CD4-positive, alpha-beta T cell (primary cell): ENCODE measurements at regions not wholly inside any gene's neighbourhood (a gene's known extent, or its start where the extent isn't known, plus 50 kb on each side); places are given as distances from the start of the nearest gene placed in this dataset.

Experiments
- ATAC-seq: fragments of 200-7000 bp; cut with Tn5 transposase; one replicate; pipeline ENCODE4 v1.10.0; 2022; ENCODE audit warnings: mild to moderate bottlenecking; ENCODE audit not compliant: poor library complexity
- CTCF ChIA-PET: fragments of 350-600 bp; sonication (Branson Sonifier 250); formaldehyde crosslinking; loops from one replicate; lab custom pipeline; 2021; ENCODE audit warnings: antibody characterized with exemption, inconsistent platforms; lab: Charles Lee
- POLR2A ChIA-PET: fragments of 350-600 bp; sonication (Branson Sonifier 250); formaldehyde crosslinking; loops from one replicate; lab custom pipeline; 2021; ENCODE audit warnings: antibody characterized with exemption, inconsistent platforms; lab: Charles Lee
- DNase-seq, 14 experiments: peaks; one replicate each; pipeline ENCODE4 v3.0.0-alpha.2; 2013 to 2020; ENCODE audit warnings: mixed read lengths in 2 of 14
- H3K27ac ChIP-seq, 2 donors: one replicate each; pipeline versions ENCODE4 v1.5.1 to v1.7.0; 2013; ENCODE audit warnings: low read length in 2 of 2, low read depth in 1 of 2, mild to moderate bottlenecking in 1 of 2
- H3K27me3 ChIP-seq, 2 experiments: 1 replicate in 1 of 2; 2 replicates in 1 of 2; pipeline versions ENCODE4 v1.6.1 to v1.7.0; 2013; ENCODE audit warnings: low read length in 2 of 2, control low read depth in 1 of 2, mild to moderate bottlenecking in 1 of 2, moderate library complexity in 1 of 2; ENCODE audit not compliant: insufficient read depth in 2 of 2, control insufficient read depth in 1 of 2
- H3K36me3 ChIP-seq: one replicate; pipeline ENCODE4 v1.6.1; 2013; ENCODE audit warnings: low read length, control low read depth; ENCODE audit not compliant: insufficient read depth
- H3K4me1 ChIP-seq: one replicate; pipeline ENCODE4 v1.6.1; 2013; ENCODE audit warnings: low read length, control low read depth; ENCODE audit not compliant: insufficient read depth
- H3K4me3 ChIP-seq: one replicate; pipeline ENCODE4 v1.5.1; 2013; ENCODE audit warnings: mild to moderate bottlenecking, low read length, moderate library complexity
- H3K9me3 ChIP-seq, 2 experiments: 1 replicate in 1 of 2; 2 replicates in 1 of 2; pipeline versions ENCODE4 v1.6.1 to v1.7.0; 2013; ENCODE audit warnings: low read length in 2 of 2, mild to moderate bottlenecking in 2 of 2, control low read depth in 1 of 2, moderate library complexity in 1 of 2; ENCODE audit not compliant: control insufficient read depth in 1 of 2, insufficient read depth in 1 of 2
- H3K27ac Mint-ChIP-seq: one replicate; pipeline ENCODE4 v1.8.0; 2020; ENCODE audit warnings: mixed read lengths
- H3K27me3 Mint-ChIP-seq: one replicate; pipeline ENCODE4 v1.8.0; 2021; ENCODE audit warnings: mixed read lengths
- H3K36me3 Mint-ChIP-seq: one replicate; pipeline ENCODE4 v1.8.0; 2021; ENCODE audit warnings: low read depth, mixed read lengths
- H3K4me1 Mint-ChIP-seq: one replicate; pipeline ENCODE4 v1.8.0; 2021; ENCODE audit warnings: low read depth, mixed read lengths
- H3K4me3 Mint-ChIP-seq: one replicate; pipeline ENCODE4 v1.8.0; 2020; ENCODE audit warnings: mild to moderate bottlenecking, mixed read lengths
- H3K9me3 Mint-ChIP-seq: one replicate; pipeline ENCODE4 v1.8.0; 2020; ENCODE audit warnings: mixed read lengths
- intact Hi-C, 2 experiments: fragments of 100-400 bp; cut with DNase I in 1 of 2; cut with micrococcal nuclease in 1 of 2; formaldehyde crosslinking; loops; one replicate each; pipeline versions ENCODE4 v1.15.1 to v1.9.0; 2023 to 2025; cut with DNase I, micrococcal nuclease
- TF ChIP-seq, protein P1 (sequence below): fragments of 200-600 bp; IDR thresholded peaks from one replicate; pipeline ENCODE4 v1.8.0; 2022; ENCODE audit warnings: antibody characterized with exemption, mild to moderate bottlenecking

DNA sequence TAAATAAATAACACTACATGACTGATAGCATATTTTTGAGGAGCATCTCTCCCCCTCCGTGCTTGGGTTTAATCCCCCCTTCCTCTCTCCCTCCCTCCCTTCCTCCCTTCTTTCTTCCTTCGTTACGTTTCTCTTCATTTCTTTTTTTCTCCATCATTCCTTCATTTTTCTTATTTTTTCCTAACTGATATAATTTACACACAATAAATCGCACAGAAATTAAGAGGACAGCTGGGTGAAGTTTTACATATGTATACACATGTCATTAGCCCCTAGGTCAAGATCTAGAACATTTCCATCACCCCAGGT, 51.4 kb upstream of the EZR start:
- ChIA-PET CTCF (interaction anchor here (0.8 to 2.6 kb wide), 7 partner anchors 14 to 73 kb away, joined by 3 to 16 read pairs (median 7); partner anchors contain the start of gene EZR), POLR2A (interaction anchor here (1.5 to 5.7 kb wide), 14 partner anchors 17 to 101 kb away, joined by 3 to 214 read pairs (median 14); partner anchors contain the start of gene EZR)
- Histone ChIP-seq H3K9me3 (no peaks in the 10 kb centered on the region), H3K4me3 (peak overlapping the region; percentile 65), H3K27me3 (no peaks in the 10 kb centered on the region), H3K4me1 (peaks cover 21% of the 10 kb centered on the region), H3K36me3 (no peaks in the 10 kb centered on the region), H3K27ac (peak overlapping the region; percentile 98 to 100)
- TF ChIP-seq, protein P1, sequence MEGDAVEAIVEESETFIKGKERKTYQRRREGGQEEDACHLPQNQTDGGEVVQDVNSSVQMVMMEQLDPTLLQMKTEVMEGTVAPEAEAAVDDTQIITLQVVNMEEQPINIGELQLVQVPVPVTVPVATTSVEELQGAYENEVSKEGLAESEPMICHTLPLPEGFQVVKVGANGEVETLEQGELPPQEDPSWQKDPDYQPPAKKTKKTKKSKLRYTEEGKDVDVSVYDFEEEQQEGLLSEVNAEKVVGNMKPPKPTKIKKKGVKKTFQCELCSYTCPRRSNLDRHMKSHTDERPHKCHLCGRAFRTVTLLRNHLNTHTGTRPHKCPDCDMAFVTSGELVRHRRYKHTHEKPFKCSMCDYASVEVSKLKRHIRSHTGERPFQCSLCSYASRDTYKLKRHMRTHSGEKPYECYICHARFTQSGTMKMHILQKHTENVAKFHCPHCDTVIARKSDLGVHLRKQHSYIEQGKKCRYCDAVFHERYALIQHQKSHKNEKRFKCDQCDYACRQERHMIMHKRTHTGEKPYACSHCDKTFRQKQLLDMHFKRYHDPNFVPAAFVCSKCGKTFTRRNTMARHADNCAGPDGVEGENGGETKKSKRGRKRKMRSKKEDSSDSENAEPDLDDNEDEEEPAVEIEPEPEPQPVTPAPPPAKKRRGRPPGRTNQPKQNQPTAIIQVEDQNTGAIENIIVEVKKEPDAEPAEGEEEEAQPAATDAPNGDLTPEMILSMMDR, result no peak
- Mint-ChIP-seq H3K4me3 (peak overlapping the region; percentile 42), H3K9me3 (no peaks in the 10 kb centered on the region), H3K27me3 (no peaks in the 10 kb centered on the region), H3K36me3 (peaks cover 5% of the 10 kb centered on the region), H3K4me1 (peaks cover 37% of the 10 kb centered on the region), H3K27ac (peak overlapping the region; percentile 99)
- ATAC-seq, result no peak
- DNase-seq, result no peak
- intact Hi-C loops, result loop anchor here (1.0 to 10.0 kb wide), 5 partner anchors 40 to 94 kb away; partner anchors contain the start of gene EZR (in 1 of the 2)

DNA sequence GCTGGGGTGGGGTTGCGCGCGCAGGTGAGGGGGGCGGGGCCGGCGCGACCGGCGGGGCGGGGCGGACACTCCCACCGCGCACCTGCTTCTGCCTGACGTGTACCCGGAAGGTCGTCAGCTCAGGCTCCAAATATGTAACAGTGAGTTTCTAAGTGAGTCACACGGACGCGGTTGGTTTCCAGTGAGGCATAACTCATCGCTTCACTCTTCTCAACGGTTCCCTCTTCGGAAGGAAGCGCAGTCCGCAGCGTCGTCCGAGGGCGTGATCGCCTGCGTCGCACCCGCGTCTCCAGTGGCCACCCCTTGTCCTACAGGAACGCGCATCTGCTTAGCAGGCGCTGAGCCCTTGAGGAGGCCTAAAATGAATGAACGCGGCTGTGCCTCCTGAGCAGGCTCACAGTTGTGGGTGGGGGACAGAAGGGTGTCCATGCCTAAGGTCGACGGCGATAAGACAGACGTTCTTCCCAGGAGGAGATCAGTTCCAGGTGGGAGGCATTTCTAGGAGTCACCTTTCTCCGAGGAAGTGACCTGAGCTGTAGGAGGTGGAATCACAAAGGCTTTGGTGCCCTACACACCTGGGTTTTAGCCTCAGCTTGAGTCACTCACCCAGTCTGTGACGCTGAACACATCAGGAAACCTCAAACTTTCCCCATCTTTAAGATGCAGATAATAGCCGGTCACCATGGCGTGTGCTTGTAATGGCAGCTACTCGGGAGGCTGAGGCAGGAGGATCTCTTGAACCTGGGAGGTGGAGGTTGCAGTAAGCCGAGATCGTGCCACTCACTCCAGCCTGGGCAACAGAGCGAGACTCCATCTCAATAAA, 50.9 kb upstream of the EZR start:
- H3K4me3 Mint-ChIP-seq, result peak overlapping the region; percentile 85
- peaks cover 21% of the 10 kb centered on the region for H3K4me1 ChIP-seq
- POLR2A ChIA-PET, result interaction anchor here (0.7 to 5.7 kb wide), 45 partner anchors 9 to 950 kb away, joined by 3 to 214 read pairs (median 5); partner anchors contain the start of genes DYNLT1, EZR and RSPH3

More for the DNA sequence above, 50.9 kb upstream of the EZR start:
- Mint-ChIP-seq H3K36me3 (peaks cover 5% of the 10 kb centered on the region), H3K27me3 (no peaks in the 10 kb centered on the region), H3K4me1 (peaks cover 37% of the 10 kb centered on the region), H3K9me3 (no peaks in the 10 kb centered on the region), H3K27ac (peak overlapping the region; percentile 99)
- ATAC-seq, result peak; percentile 77
- Histone ChIP-seq H3K9me3 (no peaks in the 10 kb centered on the region), H3K27ac (peak overlapping the region; percentile 98 to 100), H3K36me3 (no peaks in the 10 kb centered on the region), H3K4me3 (peak overlapping the region; percentile 65), H3K27me3 (no peaks in the 10 kb centered on the region)
- intact Hi-C loops, result loop anchor here (1.0 to 10.0 kb wide), 7 partner anchors 15 to 95 kb away; partner anchors contain the start of gene EZR (in 1 of the 2)
- DNase-seq, result peak in 10 of 14 experiments; percentile 31 to 98 (median 96)
- CTCF ChIA-PET, result interaction anchor here (0.5 to 2.6 kb wide), 23 partner anchors 13 to 264 kb away, joined by 3 to 16 read pairs (median 4); partner anchors contain the start of gene EZR
- TF ChIP-seq, protein P1, result no peak
